ENCODE measurements at regions not wholly inside any gene's neighbourhood (a gene's known extent, or its start where the extent isn't known, plus 50 kb on each side); places are given as distances from the start of the nearest gene placed in this dataset.

- TF ChIP-seq CTCF (IDR thresholded peaks at IDR 0.05) (no peak), EZH2 (IDR thresholded peaks at IDR 0.05) (no peak), EZH2phosphoT487 (IDR thresholded peaks at IDR 0.05) (no peak)
These were observed 258.6 kb upstream of the FOXF1 start for GRCh38 chr16:86251682-86252081.

All from neural progenitor cell (in vitro differentiated cells).